HG02885 (cell line): ENCODE measurements at regions not wholly inside any gene's neighbourhood (a gene's known extent, or its start where the extent isn't known, plus 50 kb on each side); places are given as distances from the start of the nearest gene placed in this dataset.

Experiments used
- ATAC-seq: cut with Tn5 transposase; IDR thresholded peaks from one replicate; pipeline ENCODE4 v1.9.1; 2021; ENCODE audit warnings: mild to moderate bottlenecking; ENCODE audit not compliant: unreplicated experiment, poor library complexity

- ATAC-seq: no peak
Measured at GRCh38 chr1:192713921-192714320, 78.0 kb downstream of the RGS13 start.

GRCh38 chr1:192724670-192725069 is 84.2 kb upstream of the RGS2 start:
- no peak for ATAC-seq

- no peak for ATAC-seq
Measured at GRCh38 chr1:192726820-192727504, 81.9 kb upstream of the RGS2 start.

- ATAC-seq: no peak
Measured at GRCh38 chr1:192729500-192729899, 79.3 kb upstream of the RGS2 start.

- no peak for ATAC-seq
Measured at GRCh38 chr1:192730198-192730597, 78.6 kb upstream of the RGS2 start.

- ATAC-seq: peak; percentile 64
Measured at GRCh38 chr1:192732787-192733186, 76.1 kb upstream of the RGS2 start.

- ATAC-seq: no peak
Measured at GRCh38 chr1:192735298-192735915, 73.4 kb upstream of the RGS2 start.

- no peak for ATAC-seq
Measured at GRCh38 chr1:192737306-192737705, 71.5 kb upstream of the RGS2 start.

GRCh38 chr1:192739476-192740184 is 69.2 kb upstream of the RGS2 start:
- no peak for ATAC-seq

GRCh38 chr1:192740214-192740613 is 68.6 kb upstream of the RGS2 start:
- no peak for ATAC-seq

GRCh38 chr1:192741095-192741494 is 67.7 kb upstream of the RGS2 start:
- no peak for ATAC-seq

- ATAC-seq: no peak
Measured at GRCh38 chr1:192747301-192747700, 61.5 kb upstream of the RGS2 start.

GRCh38 chr1:192747943-192748342 is 60.9 kb upstream of the RGS2 start:
- ATAC-seq: no peak

GRCh38 chr1:192749349-192749748 is 59.5 kb upstream of the RGS2 start:
- ATAC-seq: no peak

GRCh38 chr1:192751260-192751659 is 57.6 kb upstream of the RGS2 start:
- ATAC-seq: no peak

GRCh38 chr1:192756314-192756713 is 52.5 kb upstream of the RGS2 start:
- no peak for ATAC-seq

GRCh38 chr1:192756847-192757246 is 52.0 kb upstream of the RGS2 start:
- no peak for ATAC-seq

- ATAC-seq: no peak
Measured at GRCh38 chr1:192758492-192758891, 50.3 kb upstream of the RGS2 start.
